ENCODE measurements at regions not wholly inside any gene's neighbourhood (a gene's known extent, or its start where the extent isn't known, plus 50 kb on each side); places are given as distances from the start of the nearest gene placed in this dataset.

DNA sequence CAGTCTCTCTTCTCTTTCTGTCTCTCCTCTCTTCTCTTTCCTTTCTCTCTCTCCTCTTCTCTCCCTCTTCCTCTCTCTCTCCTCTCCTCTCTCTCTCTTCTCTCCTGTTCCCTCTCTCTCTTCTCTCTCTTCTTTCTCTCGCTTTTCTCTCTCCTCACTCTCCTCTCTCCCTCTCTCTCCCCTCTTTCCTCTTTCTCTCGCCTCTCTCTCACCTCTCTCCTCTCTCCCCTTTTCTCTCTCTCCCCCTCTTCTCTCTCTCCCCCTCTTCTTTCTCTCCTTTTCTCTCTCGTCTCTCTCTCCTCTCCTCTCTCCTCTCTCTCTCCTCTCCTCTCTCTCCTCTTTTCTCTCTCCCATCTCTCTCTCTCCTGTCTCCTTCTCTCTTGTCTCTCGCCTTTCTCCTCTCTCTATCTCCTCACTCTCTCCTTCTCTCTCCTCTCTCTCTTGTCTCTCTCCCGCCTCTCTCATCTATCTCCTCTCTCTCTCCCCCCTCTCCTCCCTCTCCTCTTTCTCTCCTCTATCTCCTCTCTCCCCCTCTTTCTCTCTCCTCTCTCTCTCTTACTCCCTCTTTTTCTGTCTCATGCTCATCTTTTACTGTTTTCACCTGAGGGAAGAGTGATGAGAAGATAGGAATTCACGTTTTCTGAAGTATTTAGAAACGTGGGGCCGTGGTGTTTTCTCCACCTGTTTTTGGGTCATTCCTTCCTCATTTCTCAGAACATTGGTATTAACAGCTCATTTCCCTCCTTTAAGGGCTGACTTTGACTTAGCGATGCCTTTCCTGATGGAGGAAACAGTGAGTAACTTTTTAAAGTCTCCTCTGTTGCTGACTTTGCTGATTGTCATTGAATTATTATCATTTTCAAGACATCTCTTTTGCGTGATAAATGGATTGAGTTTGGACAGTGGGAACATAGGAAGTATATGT is 80.6 kb upstream of the CD99 start:
- TF ChIP-seq, protein P1, sequence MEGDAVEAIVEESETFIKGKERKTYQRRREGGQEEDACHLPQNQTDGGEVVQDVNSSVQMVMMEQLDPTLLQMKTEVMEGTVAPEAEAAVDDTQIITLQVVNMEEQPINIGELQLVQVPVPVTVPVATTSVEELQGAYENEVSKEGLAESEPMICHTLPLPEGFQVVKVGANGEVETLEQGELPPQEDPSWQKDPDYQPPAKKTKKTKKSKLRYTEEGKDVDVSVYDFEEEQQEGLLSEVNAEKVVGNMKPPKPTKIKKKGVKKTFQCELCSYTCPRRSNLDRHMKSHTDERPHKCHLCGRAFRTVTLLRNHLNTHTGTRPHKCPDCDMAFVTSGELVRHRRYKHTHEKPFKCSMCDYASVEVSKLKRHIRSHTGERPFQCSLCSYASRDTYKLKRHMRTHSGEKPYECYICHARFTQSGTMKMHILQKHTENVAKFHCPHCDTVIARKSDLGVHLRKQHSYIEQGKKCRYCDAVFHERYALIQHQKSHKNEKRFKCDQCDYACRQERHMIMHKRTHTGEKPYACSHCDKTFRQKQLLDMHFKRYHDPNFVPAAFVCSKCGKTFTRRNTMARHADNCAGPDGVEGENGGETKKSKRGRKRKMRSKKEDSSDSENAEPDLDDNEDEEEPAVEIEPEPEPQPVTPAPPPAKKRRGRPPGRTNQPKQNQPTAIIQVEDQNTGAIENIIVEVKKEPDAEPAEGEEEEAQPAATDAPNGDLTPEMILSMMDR (IDR thresholded peaks at IDR 0.05): no peak
- TF ChIP-seq POLR2A (IDR thresholded peaks at IDR 0.05): no peak

All from Peyer's patch (tissue), 4 donors.